Colonic mucosa (tissue), 4 donors: ENCODE measurements at regions not wholly inside any gene's neighbourhood (a gene's known extent, or its start where the extent isn't known, plus 50 kb on each side); places are given as distances from the start of the nearest gene placed in this dataset.

Experiments
- DNase-seq: peaks from one replicate; pipeline ENCODE4 v3.0.0-alpha.2; 2020
- H3K27ac ChIP-seq: fragments of 200-600 bp; one replicate; pipeline ENCODE4 v1.8.0; 2021
- H3K27me3 ChIP-seq: fragments of 200-600 bp; one replicate; pipeline ENCODE4 v1.8.0; 2021
- H3K36me3 ChIP-seq: fragments of 200-600 bp; one replicate; pipeline ENCODE4 v1.8.0; 2021
- H3K4me1 ChIP-seq: fragments of 200-600 bp; one replicate; pipeline ENCODE4 v1.8.0; 2021; ENCODE audit warnings: mild to moderate bottlenecking
- H3K4me3 ChIP-seq: fragments of 200-600 bp; one replicate; pipeline ENCODE4 v1.8.0; 2021
- H3K9ac ChIP-seq, 2 donors: one replicate each; pipeline ENCODE4 v1.7.0; 2013; ENCODE audit warnings: control low read depth in 2 of 2, low read depth in 2 of 2, low read length in 2 of 2
- H3K9me3 ChIP-seq: fragments of 200-600 bp; one replicate; pipeline ENCODE4 v1.8.0; 2021
- intact Hi-C: fragments of 100-400 bp; cut with DNase I; formaldehyde crosslinking; loops from one replicate; pipeline ENCODE4 v1.14.1; 2022
- TF ChIP-seq, protein P1 (sequence below): fragments of 200-600 bp; IDR thresholded peaks from one replicate; pipeline ENCODE4 v1.8.0; 2022; ENCODE audit warnings: antibody characterized with exemption, mild to moderate bottlenecking
- donor health status: healthy.
- donor health status: DM: no; HTN: no; CAD: no.
- donor health status: DM: no; HTN: no; CAD: no.

GRCh38 chr12:62986844-62987243 lies 51.9 kb upstream of the PPM1H start:
- DNase-seq = no peak
- Histone ChIP-seq H3K27me3 (no peaks in the 10 kb centered on the region), H3K9me3 (no peaks in the 10 kb centered on the region), H3K36me3 (no peaks in the 10 kb centered on the region), H3K4me3 (no peak overlapping the region), H3K9ac (no peak overlapping the region), H3K27ac (no peak overlapping the region), H3K4me1 (no peaks in the 10 kb centered on the region)
- intact Hi-C loops = no loop called here
- TF ChIP-seq, protein P1, sequence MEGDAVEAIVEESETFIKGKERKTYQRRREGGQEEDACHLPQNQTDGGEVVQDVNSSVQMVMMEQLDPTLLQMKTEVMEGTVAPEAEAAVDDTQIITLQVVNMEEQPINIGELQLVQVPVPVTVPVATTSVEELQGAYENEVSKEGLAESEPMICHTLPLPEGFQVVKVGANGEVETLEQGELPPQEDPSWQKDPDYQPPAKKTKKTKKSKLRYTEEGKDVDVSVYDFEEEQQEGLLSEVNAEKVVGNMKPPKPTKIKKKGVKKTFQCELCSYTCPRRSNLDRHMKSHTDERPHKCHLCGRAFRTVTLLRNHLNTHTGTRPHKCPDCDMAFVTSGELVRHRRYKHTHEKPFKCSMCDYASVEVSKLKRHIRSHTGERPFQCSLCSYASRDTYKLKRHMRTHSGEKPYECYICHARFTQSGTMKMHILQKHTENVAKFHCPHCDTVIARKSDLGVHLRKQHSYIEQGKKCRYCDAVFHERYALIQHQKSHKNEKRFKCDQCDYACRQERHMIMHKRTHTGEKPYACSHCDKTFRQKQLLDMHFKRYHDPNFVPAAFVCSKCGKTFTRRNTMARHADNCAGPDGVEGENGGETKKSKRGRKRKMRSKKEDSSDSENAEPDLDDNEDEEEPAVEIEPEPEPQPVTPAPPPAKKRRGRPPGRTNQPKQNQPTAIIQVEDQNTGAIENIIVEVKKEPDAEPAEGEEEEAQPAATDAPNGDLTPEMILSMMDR = no peak
